ENCODE measurements at regions not wholly inside any gene's neighbourhood (a gene's known extent, or its start where the extent isn't known, plus 50 kb on each side); places are given as distances from the start of the nearest gene placed in this dataset.
"Not testable (repeated sequence)": the region's sequence is repeated elsewhere in the genome, so short reads cannot be mapped to it uniquely, and the experiment has no call there.

DNA sequence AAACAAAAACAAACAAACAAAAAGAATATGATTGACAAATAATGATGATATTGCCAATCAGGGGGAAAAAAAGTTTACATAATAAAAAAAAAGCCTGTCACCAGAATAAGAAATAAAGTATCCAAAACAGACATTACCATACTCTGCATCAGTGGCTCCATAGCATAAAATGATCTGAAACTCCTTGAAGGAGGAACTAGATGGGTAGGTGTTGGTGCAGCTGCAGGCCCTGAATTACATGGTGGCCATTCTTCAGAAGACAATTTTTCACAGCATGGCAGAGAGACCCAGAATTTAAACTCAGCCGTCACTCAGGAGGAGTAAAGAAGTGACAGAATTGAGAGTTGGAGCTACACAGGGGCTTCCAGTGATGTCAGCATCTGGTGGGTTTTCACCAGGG, 60.2 kb downstream of the GLUL start:
- no peak for DNase-seq

DNA sequence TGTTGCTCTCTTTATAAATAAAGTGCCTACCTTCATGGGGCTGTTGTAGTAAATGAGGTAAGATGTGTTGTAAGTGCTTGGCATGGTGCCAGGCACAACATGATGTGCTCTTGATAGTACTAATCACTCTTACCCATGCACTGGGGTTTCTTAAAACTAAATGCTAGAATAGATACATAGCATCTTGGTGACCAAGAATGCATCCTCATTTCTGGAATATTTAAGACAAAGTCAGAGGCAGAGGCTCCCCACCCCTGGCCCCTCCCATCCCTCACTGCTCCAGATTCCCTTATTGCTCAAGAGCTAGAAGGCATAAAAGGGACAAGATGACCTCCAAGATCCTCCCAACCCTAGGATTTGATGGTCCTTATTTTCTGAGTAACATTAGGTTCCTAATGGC, 61.3 kb downstream of the GLUL start:
- DNase-seq: peak; percentile 12

DNA sequence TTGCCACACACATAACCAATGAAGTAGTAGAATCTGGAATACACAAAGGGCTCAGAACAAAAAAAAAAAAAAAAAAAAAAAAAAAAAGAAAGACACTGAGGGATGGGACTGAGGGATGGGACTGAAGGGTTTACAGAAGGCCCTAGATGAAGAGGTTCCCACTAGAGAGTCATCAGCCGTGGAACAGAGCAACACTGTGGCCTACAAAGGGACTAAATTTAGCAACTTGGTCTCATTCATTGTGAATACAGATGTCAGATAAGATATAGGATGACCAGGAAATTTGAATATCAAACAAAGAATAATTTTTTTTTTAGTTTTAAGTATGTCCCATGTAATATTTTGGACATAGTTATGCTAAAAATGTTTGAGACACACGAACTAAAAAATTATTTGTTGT, 62.1 kb downstream of the GLUL start:
- DNase-seq: no peak

DNA sequence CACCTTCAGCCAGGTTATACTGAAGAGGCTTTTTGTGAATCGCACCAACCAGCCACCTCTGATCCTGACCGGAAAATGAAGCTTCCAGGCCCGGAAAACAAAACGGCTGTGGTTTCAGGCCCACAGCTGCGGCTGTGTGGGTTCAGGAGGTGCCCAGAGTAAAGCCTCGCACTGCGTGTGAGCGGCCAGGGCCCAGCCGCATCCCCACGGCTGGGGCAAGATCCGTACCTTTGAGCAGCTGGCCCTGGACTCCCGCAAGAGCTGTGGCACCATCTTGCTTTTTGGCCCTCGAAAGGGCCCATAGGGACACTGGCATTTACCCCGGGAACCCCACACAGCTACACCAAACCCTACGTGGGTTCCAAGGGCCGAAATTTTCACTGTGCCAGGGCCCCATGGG, 63.0 kb downstream of the GLUL start:
- DNase-seq: no peak

DNA sequence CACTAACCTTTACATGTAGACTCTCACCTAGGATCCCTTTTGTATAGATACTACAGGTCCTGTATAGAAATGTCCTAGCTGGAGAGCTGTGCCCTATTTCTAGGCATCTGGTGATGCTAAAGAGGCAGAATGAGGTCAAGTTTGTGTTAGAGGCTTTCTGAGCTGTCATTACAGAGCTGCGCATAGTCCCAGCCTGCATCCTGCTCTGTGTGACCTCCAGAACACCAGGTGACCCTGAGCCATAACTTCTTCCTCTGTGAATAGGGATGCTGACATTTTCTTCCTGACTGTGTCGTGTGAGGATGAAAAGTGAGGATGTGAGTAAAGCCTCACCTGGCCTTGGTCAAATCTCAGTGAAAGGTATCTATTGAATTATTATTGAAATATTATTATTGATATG, 66.3 kb downstream of the GLUL start:
- DNase-seq: no peak

DNA sequence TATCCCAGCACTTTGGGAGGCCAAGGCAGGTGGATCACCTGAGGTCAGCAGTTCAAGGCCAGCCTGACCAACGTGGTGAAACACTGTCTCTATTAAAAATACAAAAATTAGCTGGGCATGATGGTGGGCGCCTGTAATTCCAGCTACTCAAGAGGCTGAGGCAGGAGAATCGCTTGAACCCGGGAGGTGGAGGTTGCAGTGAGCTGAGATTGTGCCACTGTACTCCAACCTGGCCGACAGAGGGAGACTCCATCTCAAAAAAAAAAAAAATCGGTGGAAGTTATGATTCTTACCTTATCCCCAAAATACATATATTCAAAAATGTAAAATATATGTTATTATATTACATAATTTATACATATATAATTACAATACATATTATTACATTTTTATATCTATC, 70.1 kb downstream of the GLUL start:
- not testable (repeated sequence) for DNase-seq

DNA sequence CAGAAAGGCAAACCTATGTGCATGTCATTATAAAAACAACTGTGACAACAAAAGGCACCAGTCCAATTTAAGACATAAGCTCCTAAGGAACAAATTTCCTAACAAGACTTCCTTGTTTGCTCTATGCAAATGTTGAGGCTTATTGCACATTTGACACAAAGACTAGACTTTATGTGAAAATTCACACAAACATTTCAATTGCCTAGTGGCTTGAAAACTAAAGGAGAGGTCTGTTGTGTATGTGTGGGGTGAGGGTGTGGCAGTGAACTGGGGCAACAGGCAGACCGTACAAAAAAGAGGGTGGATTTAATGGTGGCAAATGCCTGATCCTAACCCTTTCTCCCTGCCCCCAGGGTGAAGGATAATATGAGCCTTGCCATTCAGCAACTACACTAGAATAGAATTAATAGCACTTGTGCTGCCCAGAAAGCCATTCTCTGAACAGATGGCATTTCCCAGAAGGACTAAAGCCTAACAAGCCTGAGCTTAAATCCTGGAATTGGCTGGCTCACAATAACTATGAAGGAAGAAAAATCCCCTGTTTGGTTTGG, 73.9 kb downstream of the GLUL start:
- no peak for DNase-seq

DNA sequence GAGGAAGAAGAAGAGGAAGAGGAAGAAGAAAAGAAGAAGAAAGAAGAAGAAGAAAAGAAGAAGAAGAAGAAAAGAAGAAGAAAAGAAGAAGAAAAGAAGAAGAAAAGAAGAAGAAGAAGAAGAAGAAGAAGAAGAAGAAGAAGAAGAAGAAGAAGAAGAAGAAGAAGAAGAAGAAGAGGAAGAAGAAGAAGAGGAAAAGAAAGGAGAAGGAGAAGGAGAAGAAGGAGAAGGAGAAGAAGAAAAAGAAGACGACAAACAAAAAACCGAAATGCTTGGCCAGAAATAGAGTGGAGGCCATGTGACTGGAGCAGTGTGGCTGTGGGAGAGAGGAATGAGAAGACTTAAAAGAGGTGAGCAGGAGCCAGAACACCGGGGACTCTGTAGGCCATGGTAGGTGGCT, 75.1 kb downstream of the GLUL start:
- not testable (repeated sequence) for DNase-seq

DNA sequence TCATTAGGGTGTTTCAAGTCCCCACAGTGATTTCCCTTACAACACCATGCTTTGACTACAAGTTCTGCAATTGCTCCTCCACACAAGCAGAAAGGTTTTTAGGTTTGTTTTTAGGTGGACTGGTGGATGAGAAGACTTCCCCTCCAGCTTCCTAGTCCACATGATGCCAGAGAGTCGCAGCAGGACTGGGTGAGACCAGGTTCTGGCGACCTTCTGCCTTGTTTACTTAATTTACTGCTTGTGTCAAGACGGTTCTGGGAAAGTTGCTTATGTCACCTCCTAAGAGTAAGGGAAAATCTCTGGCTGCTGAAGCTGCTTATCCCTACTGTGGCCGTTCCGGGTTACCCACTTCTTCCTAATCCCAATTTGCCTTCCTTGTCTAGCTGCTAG, 76.4 kb downstream of the GLUL start:
- DNase-seq: no peak

DNA sequence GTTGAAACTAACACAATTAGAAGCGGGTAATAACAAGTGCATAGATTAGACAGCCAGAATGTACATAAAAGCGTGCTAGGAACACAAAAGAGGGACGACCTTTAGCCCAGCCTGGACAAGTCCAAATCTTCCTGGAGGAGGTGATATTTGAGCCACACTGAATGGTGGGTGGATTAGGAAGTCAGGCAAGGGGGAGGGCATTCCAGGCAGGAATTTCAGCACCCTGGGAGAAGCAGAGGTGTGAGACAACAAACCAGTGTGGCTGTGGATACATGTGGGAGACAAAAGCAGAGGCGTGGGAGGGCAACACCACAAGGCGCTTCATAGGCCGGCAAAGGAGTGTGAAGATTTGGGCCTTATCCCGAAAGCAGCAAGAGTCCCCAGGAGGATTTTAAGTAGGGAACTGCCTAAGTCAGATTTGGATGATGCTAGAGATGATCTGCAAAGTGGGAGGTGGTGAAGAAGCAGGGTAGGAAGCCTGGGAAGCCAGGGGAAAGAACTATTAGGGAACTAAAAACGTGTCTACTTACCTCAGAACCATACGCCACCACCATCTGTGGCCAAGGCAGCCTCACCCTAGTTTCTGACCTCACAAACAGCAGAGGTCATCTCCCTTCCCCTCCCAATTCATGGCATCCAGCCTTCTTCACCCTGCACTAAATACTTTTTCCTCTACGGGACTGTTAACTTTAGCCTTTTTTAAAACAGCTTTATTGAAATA, 81.8 kb downstream of the GLUL start:
- no peak for DNase-seq

DNA sequence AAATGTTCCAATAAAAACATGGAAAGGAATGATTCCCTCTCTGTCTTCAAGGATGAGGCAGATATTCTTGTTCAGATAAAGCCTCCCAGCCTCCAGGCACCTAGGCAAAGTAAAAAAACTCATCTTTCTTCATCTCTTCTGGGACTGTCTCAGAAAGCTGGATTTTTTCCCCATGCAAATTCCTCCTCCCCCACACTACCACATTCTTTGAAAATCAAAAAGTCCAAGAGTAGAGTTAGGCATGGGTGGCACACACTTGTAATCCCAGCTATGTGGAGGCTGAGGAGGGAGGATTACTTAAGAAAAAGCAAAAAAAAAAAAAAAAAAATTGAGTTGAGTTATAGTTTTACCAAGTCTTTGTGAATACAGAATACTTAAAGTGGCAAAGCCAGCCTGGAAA, 82.8 kb downstream of the GLUL start:
- no peak for DNase-seq

DNA sequence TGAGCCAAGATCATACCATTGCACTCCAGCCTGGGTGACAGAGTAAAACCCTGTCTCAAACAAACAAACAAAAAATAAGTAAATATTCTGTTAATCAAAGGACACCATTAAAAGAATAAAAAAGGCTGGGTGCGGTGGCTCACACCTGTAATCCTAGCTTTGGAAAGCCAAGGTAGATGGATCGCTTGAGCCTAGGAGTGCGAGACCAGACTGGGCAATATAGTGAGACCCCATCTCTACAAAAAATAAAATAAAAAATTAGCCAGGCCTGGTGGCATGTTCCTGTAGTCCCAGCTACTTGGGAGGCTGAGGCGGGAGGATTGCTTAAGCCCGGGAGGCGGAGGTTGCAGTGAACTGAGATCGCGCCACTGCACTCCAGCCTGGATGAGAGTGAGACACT, 84.1 kb downstream of the GLUL start:
- DNase-seq: not testable (repeated sequence)

DNA sequence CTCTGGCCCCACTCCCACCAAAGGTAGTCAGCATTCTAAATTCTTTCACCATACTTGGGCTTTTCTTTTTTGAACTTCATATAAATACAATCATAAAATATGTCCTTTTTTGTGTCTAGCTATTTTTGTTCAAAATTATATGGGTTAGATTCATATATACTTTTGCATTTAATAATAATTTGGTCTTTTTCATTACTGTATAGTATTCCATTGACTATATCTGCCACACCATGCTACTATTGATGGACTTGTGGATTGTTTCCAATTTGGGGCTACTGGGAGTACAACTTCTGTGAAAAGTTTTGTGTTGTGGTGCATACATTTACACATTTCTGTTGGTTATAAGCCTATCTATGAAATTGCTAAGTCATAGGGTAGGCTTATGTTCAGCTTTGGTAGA, 85.7 kb downstream of the GLUL start:
- no peak for DNase-seq

DNA sequence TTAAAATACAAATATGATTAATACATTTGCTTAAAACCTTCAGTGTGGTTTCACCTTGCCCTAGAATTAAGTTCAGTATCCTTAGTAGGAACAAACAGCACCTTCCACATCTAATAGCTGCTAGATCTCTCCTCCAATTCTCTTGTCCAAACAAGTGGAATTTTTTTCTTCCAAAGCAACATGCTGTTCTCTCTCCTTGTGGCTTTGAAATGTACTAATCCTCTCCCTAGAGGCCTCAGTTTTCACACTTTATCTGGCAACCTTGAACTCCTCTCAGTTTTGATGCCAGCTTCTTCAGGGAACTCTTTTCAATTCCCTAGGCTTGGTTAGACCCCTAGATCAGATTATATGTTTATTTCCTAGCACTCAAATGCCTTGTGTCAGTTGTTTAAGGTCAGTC, 87.0 kb downstream of the GLUL start:
- DNase-seq: no peak

DNA sequence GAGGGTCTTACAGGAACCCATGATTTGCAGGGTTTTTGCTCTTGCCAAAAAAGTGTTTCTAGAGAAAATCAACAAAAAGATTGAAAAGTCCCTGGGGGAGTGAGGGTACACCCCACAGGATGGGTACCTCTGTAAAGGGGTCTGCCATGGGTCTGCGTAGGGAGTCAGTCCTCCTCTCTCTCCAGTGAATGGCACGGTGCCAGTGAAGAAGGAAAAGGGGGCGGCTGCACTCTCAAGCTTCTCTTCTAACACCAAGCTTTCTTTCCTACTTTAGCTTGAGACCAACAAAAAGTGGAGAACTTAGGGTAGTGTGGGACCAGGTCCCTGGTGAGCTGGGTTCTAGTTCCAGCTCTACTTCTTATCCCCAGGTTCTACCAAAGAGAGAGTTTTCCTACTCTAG, 87.4 kb downstream of the GLUL start:
- DNase-seq: no peak

DNA sequence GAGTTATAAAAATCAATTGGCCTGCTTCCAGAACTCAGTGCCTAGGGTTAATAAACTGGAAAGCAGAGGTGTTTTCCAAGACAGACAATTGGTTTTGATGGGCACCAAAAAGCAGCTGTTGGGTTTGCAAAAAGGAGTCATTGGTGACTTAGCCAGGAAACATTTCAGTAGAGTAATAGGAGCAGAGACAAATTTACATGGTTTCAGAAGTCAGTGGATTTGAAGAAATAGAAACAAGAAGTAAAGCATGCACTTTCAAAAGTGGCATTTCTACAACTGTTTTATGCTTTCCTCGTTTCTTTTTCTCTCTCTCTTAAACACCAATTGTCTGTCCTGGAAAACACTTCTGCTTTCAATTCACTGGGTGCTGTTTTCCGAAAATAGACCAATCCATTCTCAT, 87.8 kb downstream of the GLUL start:
- DNase-seq: no peak

DNA sequence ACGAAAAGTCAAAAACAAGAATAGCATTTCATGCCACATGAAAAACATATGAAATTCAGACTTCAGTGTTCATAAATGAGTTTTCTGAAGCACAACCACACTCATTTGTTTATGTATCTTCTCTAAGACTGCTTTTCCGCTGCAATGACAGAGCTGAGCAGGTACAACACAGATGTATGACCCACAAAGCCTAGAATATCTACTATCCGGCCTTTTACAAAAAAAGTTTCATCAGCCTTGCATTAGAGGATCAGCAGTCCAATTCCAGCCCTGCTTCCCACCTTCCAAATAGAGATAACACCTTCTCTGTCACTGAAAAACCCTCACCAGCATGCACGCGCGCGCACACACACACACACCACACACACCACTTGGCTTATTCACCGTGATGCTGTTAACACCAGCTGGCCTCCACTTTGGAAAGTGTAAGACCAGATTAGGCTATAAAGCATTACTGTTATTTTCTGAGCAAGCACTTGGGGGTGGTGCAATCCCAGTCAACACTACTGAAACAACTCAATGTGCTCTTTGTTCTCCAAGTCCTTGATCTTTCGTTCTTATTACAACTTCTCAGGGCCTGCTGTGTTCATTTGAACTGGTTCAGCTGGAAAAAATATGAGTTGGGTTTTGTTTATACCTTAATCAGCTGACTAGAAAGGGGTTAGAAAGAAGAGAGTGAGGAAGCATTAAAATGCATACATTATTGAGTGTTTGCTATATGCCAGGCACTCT, 90.0 kb downstream of the GLUL start:
- DNase-seq: no peak

DNA sequence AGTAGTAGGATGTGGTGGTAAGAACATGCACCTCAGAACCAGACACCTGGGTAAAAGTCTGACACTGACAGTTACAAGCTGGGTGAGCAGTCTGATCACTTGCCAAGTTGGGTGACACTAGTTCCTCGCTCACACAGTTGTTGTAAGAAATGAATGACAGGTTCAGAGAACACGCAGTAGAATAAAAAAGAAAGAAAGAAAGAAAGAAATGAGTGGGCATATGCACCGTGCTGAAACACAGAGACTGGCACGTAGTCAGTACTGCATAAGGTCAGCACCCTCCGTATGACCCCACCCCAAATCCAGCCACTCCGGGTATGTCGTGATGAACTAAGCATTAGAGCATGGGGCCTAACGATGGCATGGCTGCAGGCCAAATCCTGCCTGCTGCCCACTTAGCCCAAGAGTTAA, 90.6 kb downstream of the GLUL start:
- DNase-seq: no peak

DNA sequence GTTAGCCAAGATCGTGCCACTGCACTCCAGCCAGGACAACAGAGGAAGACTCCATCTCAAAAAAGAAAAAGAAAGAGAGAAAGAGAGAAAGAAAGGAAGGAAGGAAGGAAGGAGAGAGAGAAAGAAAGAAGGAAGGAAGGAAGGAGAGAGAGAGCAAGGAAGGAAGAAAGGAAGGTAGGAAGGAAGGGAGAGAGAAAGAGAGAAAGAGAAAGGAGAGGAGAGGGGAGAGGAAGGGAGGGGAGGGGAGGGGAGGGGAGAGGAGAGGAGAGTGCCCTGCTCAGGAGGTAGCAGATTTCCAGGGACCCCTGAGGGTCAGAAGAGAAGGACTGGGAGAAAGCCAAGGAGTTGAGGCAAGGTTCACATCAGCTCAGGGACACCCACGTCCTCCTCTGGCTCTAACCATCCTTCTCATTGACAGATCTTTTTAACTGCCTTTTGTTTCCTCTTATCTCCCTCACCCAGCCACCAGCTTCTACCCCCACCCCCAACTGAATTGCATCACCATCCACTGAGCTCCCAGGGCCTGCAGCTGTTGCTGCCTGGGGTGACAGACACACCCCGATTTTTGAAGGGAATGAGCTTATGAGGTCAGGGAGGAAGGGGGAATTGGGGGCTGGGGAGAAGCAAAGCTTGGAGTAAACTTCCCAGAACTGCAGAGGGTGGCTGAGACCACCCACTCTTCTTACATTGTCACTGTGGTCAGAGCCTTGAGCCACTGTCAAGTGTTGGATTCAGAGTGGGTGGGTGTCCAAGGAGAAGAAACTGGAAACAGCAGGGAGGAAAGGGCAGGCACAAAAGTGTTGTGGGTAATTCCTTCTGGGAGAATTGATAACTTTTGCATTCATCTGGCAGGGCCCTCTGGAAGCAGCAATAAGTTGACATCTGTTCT, 91.6 kb downstream of the GLUL start:
- DNase-seq: no peak

DNA sequence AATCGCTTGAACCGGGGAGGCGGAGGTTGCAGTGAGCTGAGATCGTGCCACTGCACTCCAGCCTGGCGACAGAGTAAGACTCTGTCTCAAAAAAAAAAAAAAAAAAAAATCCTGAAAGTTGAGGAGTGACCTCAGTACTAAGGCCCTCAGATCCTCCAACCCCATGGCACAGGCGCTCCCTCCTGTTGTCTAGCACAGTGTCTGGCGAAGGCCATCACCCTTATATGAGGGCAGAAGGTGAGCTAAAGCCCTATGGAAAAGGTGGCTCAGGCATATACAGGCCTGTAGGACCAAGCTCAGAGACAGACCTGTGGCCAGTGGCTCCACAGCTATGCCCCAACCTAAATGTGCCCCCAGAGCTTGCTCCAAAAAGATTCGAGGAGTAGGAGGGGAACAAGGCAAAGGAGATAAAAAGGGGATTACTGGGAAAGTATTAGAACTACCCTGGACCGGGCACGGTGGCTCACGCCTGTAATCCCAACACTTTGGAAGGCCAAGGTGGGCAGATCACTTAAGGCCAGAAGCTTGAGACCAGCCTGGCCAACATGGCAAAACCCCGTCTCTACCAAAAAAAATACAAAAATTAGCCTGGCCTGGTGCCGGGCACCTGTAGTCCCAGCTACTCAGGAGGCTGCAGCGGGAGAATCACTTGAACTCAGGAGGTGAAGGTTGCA, 92.4 kb downstream of the GLUL start:
- not testable (repeated sequence) for DNase-seq

DNA sequence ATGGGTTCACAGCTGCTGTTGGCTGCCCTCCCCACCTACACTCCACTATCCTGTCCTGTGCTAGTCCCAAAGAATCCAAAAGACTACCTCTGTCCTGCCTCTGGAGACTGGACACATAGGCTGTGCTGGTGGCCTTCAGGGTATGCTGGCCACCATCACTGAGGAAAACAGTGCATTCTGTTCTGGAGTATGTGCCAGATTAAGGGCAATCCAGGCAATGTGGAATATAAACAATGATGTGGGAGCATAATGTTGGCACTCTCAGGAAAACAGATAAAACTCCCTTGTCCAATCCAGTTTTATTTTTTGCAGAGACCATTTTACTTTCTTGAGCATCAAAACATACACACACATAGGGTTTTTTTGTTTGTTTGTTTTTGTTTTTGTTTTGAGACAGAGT, 94.3 kb downstream of the GLUL start:
- no peak for DNase-seq

DNA sequence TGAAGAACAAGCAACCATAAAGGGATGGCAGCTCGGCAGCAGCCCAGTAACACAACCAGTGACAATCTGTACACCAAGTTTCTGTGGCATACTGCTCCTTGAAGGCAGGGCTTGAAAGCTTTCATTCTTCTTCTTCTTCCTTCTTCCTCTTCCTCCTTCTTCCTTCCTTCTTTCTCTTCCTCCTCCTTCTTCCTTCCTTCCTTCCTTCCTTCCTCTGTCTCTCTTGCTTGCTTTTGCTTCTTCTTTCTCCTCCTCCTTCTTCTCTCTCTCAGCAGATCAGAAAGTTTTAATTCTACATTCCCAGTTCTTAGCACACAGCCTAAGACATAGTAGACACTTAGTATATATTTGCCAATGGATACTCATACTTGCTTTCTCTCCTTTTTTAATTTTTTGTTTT, 95.9 kb downstream of the GLUL start:
- no peak for DNase-seq

Measured in fibroblast of skin of back (primary cell).